Activated CD8-positive, alpha-beta memory T cell treated with anti-CD3 and anti-CD28 coated beads, Interleukin-2, amount 10 ng/mL, durations not matched to agents 7 days and 5 days (primary cell): ENCODE measurements at regions not wholly inside any gene's neighbourhood (a gene's known extent, or its start where the extent isn't known, plus 50 kb on each side); places are given as distances from the start of the nearest gene placed in this dataset.

Experiments
- ATAC-seq: fragments of 150-1000 bp; cut with Tn5 transposase; one replicate; pipeline ENCODE4 v1.10.0; 2021; ENCODE audit warnings: moderate library complexity
- CTCF ChIA-PET: fragments of 350-600 bp; sonication (Branson Sonifier 250); formaldehyde crosslinking; loops from one replicate; lab custom pipeline; 2021; ENCODE audit warnings: antibody characterized with exemption; lab: Charles Lee
- DNase-seq: peaks from one replicate; pipeline ENCODE4 v3.0.0-alpha.2; 2020
- H3K27ac Mint-ChIP-seq: one replicate; pipeline ENCODE4 v1.8.0; 2021; ENCODE audit warnings: mild to moderate bottlenecking, mixed read lengths
- H3K27me3 Mint-ChIP-seq: one replicate; pipeline ENCODE4 v1.8.0; 2021; ENCODE audit warnings: mixed read lengths
- H3K36me3 Mint-ChIP-seq: one replicate; pipeline ENCODE4 v1.8.0; 2021; ENCODE audit warnings: mild to moderate bottlenecking, mixed read lengths
- H3K4me1 Mint-ChIP-seq: one replicate; pipeline ENCODE4 v1.8.0; 2021; ENCODE audit warnings: mixed read lengths
- H3K4me3 Mint-ChIP-seq: one replicate; pipeline ENCODE4 v1.8.0; 2021; ENCODE audit warnings: mild to moderate bottlenecking, moderate library complexity, mixed read lengths
- H3K9me3 Mint-ChIP-seq: one replicate; pipeline ENCODE4 v1.8.0; 2022; ENCODE audit warnings: low read depth, mixed read lengths

DNA sequence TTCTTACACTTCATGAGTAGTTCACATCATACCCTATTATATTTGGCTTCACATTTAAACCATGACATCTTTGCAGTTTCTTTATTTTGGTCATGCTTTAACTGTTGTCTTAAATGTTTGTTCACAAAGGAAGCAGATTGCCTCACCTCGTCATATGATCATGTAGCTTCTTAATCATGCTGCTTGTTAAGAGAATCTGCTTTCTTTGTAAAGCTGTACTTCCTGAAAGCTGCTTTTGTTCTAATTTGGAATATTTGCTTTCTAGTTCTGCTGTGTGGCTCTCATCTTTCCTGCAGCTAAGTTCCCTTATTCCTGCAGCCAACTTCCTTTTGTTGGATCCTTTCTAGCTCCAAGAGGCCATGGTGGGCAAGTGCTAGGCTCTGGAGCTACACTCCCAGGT lies 62.9 kb upstream of the SIM2 start:
- H3K27me3 Mint-ChIP-seq: peaks cover 17% of the 10 kb centered on the region
- no peak for ATAC-seq
- H3K4me3 Mint-ChIP-seq: no peak overlapping the region
- DNase-seq: no peak
- CTCF ChIA-PET: no interaction called here
- no peaks in the 10 kb centered on the region for H3K4me1 Mint-ChIP-seq
- peaks cover 3% of the 10 kb centered on the region for H3K9me3 Mint-ChIP-seq
- no peak overlapping the region for H3K27ac Mint-ChIP-seq
- H3K36me3 Mint-ChIP-seq: no peaks in the 10 kb centered on the region

- H3K4me1 Mint-ChIP-seq: no peaks in the 10 kb centered on the region
- CTCF ChIA-PET: no interaction called here
- no peaks in the 10 kb centered on the region for H3K36me3 Mint-ChIP-seq
- H3K27ac Mint-ChIP-seq: no peak overlapping the region
- H3K27me3 Mint-ChIP-seq: peaks cover 17% of the 10 kb centered on the region
- ATAC-seq (no peak), DNase-seq (no peak)
- H3K9me3 Mint-ChIP-seq: peaks cover 3% of the 10 kb centered on the region
- no peak overlapping the region for H3K4me3 Mint-ChIP-seq
These were observed 62.5 kb upstream of the SIM2 start for GRCh38 chr21:36636439-36636838.

DNA sequence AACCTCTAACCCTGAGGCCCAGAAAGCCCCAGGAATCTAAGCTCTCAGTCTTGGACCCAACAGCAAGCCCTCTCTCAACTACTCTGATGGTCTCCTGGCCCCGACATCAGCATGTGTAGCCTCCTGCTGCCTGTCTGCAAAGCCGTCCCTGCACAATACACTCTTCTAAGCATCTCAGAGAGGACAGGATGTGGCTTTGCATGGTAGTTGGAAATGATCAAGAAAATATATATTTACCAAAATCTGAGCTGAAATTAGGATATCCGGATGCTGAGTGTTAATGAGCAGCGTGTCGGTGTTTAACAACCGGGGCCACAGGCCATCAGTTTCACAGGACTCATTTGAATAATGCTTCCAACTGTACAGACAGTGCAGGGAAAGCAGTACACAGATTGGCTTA lies 59.1 kb upstream of the SIM2 start:
- CTCF ChIA-PET: no interaction called here
- no peak overlapping the region for H3K27ac Mint-ChIP-seq
- H3K9me3 Mint-ChIP-seq: peaks cover 3% of the 10 kb centered on the region
- no peak overlapping the region for H3K4me3 Mint-ChIP-seq
- H3K36me3 Mint-ChIP-seq: no peaks in the 10 kb centered on the region
- H3K27me3 Mint-ChIP-seq: peaks cover 16% of the 10 kb centered on the region
- H3K4me1 Mint-ChIP-seq: no peaks in the 10 kb centered on the region
- no peak for DNase-seq
- ATAC-seq: no peak

DNA sequence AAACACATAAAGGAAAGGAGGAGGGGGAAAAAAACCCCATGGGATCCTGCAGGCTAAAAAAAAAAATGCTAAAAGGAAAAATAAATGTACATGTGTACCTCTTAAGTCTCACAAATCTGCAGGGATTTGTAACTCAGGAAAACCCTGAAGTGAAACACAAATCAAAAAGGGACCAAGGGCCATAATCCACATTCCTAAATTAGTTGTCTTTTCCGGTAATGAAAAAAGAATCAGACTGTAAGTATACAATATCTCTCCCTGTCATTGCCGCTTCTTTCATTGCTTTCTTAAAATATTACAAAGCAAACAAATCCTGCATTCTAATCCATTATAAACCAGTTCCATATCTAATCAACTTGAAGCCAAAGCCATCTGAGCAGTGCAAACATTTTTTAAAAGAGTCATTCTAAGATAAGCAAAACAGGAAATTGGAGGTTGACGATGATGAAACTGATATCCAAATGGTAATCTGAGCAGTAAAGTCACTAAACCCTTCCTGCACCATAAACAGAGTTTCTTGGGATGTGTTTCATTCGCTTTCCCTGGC lies 58.7 kb upstream of the SIM2 start:
- Mint-ChIP-seq H3K36me3 (no peaks in the 10 kb centered on the region), H3K4me1 (no peaks in the 10 kb centered on the region)

GRCh38 chr21:36640721-36641244 lies 58.1 kb upstream of the SIM2 start:
- no peak for ATAC-seq
- Mint-ChIP-seq H3K4me3 (no peak overlapping the region), H3K27me3 (peaks cover 14% of the 10 kb centered on the region), H3K27ac (no peak overlapping the region), H3K9me3 (peaks cover 3% of the 10 kb centered on the region), H3K4me1 (no peaks in the 10 kb centered on the region), H3K36me3 (no peaks in the 10 kb centered on the region)
- DNase-seq: no peak
- CTCF ChIA-PET: interaction anchor here (1.0 kb wide), 1 partner anchor 10 kb away, joined by 3 read pairs; no protein-coding TSS in a partner anchor

More for the DNA sequence above, 58.7 kb upstream of the SIM2 start:
- Mint-ChIP-seq H3K4me3 (no peak overlapping the region), H3K27ac (no peak overlapping the region), H3K27me3 (peaks cover 16% of the 10 kb centered on the region), H3K9me3 (peaks cover 3% of the 10 kb centered on the region)
- ATAC-seq (no peak), DNase-seq (no peak)
- CTCF ChIA-PET: no interaction called here

DNA sequence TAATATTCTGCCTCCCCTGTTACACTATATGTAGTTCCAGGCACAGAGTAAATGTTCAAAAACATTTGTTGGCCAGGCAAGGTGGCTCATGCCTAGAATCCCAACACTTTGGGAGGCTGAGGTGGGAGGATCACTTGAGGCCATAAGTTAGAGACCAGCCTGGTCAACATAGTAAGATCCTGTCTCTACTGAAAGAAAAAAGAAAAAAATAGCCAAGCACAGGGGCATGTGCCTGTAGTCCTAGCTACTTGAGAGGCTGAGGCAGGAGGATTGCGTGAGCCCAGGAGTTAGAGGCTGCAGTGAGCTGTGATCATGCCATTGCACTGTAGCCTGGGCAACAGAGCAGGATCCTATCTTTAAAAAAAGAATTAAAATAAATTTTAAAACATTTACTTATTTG lies 57.6 kb upstream of the SIM2 start:
- Mint-ChIP-seq H3K27ac (no peak overlapping the region), H3K4me1 (no peaks in the 10 kb centered on the region), H3K27me3 (peaks cover 11% of the 10 kb centered on the region), H3K4me3 (no peak overlapping the region), H3K9me3 (peaks cover 1% of the 10 kb centered on the region), H3K36me3 (no peaks in the 10 kb centered on the region)
- CTCF ChIA-PET: interaction anchor here (1.0 kb wide), 1 partner anchor 11 kb away, joined by 3 read pairs; no protein-coding TSS in a partner anchor
- no peak for ATAC-seq
- DNase-seq: no peak

- no peaks in the 10 kb centered on the region for H3K36me3 Mint-ChIP-seq
- no peak overlapping the region for H3K27ac Mint-ChIP-seq
- no peak overlapping the region for H3K4me3 Mint-ChIP-seq
- CTCF ChIA-PET: interaction anchor here (1.0 kb wide), 2 partner anchors 11 kb away, joined by 3 read pairs; no protein-coding TSS in a partner anchor
- H3K4me1 Mint-ChIP-seq: no peaks in the 10 kb centered on the region
- ATAC-seq: no peak
- H3K27me3 Mint-ChIP-seq: peaks cover 10% of the 10 kb centered on the region
- DNase-seq: no peak
- no peaks in the 10 kb centered on the region for H3K9me3 Mint-ChIP-seq
These were observed 57.0 kb upstream of the SIM2 start for GRCh38 chr21:36641886-36642285.

GRCh38 chr21:36642777-36643176 lies 56.1 kb upstream of the SIM2 start:
- H3K4me3 Mint-ChIP-seq: no peak overlapping the region
- no peaks in the 10 kb centered on the region for H3K4me1 Mint-ChIP-seq
- ATAC-seq (no peak), DNase-seq (no peak)
- peaks cover 10% of the 10 kb centered on the region for H3K27me3 Mint-ChIP-seq
- CTCF ChIA-PET: interaction anchor here (1.0 kb wide), 1 partner anchor 12 kb away, joined by 3 read pairs; no protein-coding TSS in a partner anchor
- H3K27ac Mint-ChIP-seq: no peak overlapping the region
- H3K36me3 Mint-ChIP-seq: no peaks in the 10 kb centered on the region
- H3K9me3 Mint-ChIP-seq: no peaks in the 10 kb centered on the region

DNA sequence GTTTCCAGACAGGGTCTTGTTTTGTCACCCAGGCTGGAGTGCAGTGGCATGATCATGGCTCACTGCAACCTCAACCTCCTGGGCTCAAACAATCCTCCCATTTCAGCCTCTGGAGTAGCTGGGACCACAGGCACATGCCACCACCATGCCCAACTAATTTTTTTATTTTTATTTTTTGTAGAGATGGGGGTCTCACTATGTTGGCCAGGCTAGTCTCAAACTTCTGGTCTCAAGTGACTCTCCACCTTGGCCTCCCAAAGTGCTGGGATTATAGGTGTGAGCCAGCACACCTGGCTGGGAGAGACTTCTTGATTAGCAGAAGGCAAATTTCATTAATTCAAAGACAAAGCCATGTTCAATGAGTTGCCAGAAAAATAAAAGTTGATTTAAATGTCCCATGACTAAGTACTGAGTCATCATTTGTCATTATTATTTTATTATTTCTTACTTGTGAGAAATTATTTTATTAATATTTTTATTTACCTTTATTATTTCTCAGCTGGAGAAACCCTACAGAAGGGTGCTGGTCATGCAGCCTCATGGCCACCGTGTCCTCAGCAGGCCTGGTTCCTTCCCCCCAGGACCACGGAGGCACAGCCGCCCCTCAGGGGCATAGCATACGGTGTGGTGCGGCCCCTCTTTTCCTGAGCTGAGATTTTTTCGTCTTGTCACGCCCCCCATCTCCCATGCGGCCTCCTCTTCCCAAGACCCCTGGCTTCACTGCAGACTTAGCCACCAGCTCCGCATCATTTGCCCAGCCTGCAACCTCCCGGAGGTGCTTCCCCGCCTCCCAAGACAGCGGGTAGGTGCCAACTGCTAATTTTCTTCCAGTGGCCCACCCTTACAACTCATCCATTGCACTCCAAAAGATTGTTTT lies 55.3 kb upstream of the SIM2 start:
- CTCF ChIA-PET: interaction anchor here (1.1 kb wide), 1 partner anchor 13 kb away, joined by 3 read pairs; no protein-coding TSS in a partner anchor
- Mint-ChIP-seq H3K27ac (no peak overlapping the region), H3K4me1 (no peaks in the 10 kb centered on the region), H3K36me3 (no peaks in the 10 kb centered on the region), H3K4me3 (no peak overlapping the region), H3K27me3 (peaks cover 10% of the 10 kb centered on the region), H3K9me3 (no peaks in the 10 kb centered on the region)
- no peak for DNase-seq
- ATAC-seq: no peak

GRCh38 chr21:36646011-36646410 lies 52.9 kb upstream of the SIM2 start:
- Mint-ChIP-seq H3K9me3 (no peaks in the 10 kb centered on the region), H3K4me1 (no peaks in the 10 kb centered on the region), H3K27ac (no peak overlapping the region), H3K4me3 (no peak overlapping the region), H3K36me3 (no peaks in the 10 kb centered on the region), H3K27me3 (no peaks in the 10 kb centered on the region)
- CTCF ChIA-PET: no interaction called here
- ATAC-seq (no peak), DNase-seq (no peak)

DNA sequence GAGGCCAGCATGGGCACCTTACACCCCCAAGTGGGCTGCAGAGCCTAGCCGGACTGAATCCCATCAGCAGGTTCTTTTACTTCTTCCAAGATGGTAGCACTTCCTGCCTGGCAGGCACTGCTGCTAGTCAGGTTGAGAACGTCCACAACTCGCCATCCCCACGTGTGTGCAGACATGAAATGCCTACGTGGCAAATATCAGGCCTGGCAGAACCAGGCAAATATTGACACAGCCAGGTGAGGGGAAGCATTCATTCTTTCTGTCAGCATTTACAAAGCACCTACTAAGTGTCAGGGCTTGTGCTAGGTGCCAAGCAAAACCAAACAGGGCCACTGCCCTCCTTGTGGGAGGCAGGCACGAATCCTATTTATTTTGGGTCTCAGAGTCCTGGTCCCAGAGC lies 52.3 kb upstream of the SIM2 start:
- Mint-ChIP-seq H3K27ac (no peak overlapping the region), H3K4me1 (no peaks in the 10 kb centered on the region), H3K9me3 (no peaks in the 10 kb centered on the region), H3K36me3 (no peaks in the 10 kb centered on the region), H3K27me3 (no peaks in the 10 kb centered on the region), H3K4me3 (no peak overlapping the region)
- no peak for DNase-seq
- ATAC-seq: no peak
- CTCF ChIA-PET: no interaction called here

- H3K9me3 Mint-ChIP-seq: no peaks in the 10 kb centered on the region
- CTCF ChIA-PET: interaction anchor here (0.8 kb wide), 1 partner anchor 17 kb away, joined by 3 read pairs; no protein-coding TSS in a partner anchor
- DNase-seq: no peak
- H3K27ac Mint-ChIP-seq: no peak overlapping the region
- H3K36me3 Mint-ChIP-seq: no peaks in the 10 kb centered on the region
- H3K4me1 Mint-ChIP-seq: no peaks in the 10 kb centered on the region
- no peaks in the 10 kb centered on the region for H3K27me3 Mint-ChIP-seq
- no peak for ATAC-seq
- H3K4me3 Mint-ChIP-seq: no peak overlapping the region
These were observed 51.4 kb upstream of the SIM2 start for GRCh38 chr21:36647279-36648093.
